MM.1S (cell line): ENCODE measurements at regions not wholly inside any gene's neighbourhood (a gene's known extent, or its start where the extent isn't known, plus 50 kb on each side); places are given as distances from the start of the nearest gene placed in this dataset.

Experiments used
- EZH2 ChIP-seq: fragments of 300-600 bp; sonication (generic); optimal IDR thresholded peaks from 2 replicates; pipeline ENCODE3; 2017; ENCODE audit warnings: low read depth, mild to moderate bottlenecking, antibody characterized with exemption, low read length, mixed read lengths
- EZH2phosphoT487 ChIP-seq: fragments of 300-600 bp; sonication (generic); IDR thresholded peaks from 2 replicates; pipeline ENCODE4 v1.6.1; 2018; ENCODE audit warnings: antibody characterized with exemption, low read length
- TF ChIP-seq, protein P1 (sequence below): fragments of 300-600 bp; sonication (generic); IDR thresholded peaks from 2 replicates; pipeline ENCODE4 v1.5.1; 2016; ENCODE audit warnings: antibody characterized with exemption, low read length, mixed read lengths

DNA sequence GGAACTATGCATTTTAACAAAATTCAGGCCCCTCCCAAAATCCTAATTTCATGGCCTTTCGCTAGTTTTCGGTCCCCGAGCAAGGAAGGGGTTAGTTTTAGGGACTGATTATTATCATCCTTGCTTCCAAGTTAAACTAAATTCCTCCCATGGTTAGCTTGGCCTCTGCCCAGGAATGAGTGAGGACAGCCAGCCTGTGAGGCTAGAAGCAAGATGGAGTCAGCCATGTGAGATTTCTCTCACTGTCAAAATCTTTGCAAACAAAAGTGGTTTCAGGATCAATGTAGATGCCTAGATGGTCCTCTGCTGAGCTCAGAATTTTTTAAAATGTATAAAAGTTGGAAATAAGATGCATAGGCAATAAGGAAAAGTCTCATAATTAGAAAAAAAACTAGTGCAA, 208.9 kb downstream of the RSL24D1 start:
- TF ChIP-seq, protein P1, sequence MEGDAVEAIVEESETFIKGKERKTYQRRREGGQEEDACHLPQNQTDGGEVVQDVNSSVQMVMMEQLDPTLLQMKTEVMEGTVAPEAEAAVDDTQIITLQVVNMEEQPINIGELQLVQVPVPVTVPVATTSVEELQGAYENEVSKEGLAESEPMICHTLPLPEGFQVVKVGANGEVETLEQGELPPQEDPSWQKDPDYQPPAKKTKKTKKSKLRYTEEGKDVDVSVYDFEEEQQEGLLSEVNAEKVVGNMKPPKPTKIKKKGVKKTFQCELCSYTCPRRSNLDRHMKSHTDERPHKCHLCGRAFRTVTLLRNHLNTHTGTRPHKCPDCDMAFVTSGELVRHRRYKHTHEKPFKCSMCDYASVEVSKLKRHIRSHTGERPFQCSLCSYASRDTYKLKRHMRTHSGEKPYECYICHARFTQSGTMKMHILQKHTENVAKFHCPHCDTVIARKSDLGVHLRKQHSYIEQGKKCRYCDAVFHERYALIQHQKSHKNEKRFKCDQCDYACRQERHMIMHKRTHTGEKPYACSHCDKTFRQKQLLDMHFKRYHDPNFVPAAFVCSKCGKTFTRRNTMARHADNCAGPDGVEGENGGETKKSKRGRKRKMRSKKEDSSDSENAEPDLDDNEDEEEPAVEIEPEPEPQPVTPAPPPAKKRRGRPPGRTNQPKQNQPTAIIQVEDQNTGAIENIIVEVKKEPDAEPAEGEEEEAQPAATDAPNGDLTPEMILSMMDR: no peak
- no peak for TF ChIP-seq EZH2
- TF ChIP-seq EZH2phosphoT487: no peak
